GM19043 (cell line): ENCODE measurements at regions not wholly inside any gene's neighbourhood (a gene's known extent, or its start where the extent isn't known, plus 50 kb on each side); places are given as distances from the start of the nearest gene placed in this dataset.
"Not testable (repeated sequence)": the region's sequence is repeated elsewhere in the genome, so short reads cannot be mapped to it uniquely, and the experiment has no call there.

ENCODE experiments used
- ATAC-seq: cut with Tn5 transposase; IDR thresholded peaks from one replicate; pipeline ENCODE4 v1.9.1; 2021; ENCODE audit warnings: low read depth; ENCODE audit not compliant: unreplicated experiment

GRCh38 chr4:146124023-146124680 is 51.4 kb upstream of the LSM6 start:
- peak; percentile 71 for ATAC-seq

- ATAC-seq: no peak
These were observed 52.3 kb upstream of the LSM6 start for GRCh38 chr4:146123231-146123630.

DNA sequence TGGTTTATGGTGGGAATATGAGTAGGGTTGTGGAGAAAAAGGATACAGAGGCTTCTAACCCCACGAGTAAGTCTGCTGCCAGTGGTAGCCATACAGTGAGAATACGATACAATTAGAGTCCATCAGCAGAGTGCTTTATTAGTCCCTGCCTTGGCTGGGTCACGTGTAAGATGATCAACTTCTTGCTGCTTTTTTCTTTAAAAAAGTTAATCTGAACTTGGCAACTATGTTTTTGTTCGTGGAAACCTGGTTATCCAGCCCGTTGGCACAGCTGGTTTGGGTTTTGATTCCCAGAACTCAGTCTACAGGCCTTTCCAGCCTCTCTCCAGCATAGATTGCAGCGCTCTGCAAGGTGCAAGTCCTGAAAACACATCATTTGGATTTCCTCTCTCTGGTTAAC is 53.1 kb upstream of the LSM6 start:
- ATAC-seq: no peak

GRCh38 chr4:146121757-146122156 is 53.8 kb upstream of the LSM6 start:
- no peak for ATAC-seq

- ATAC-seq: no peak
These were observed 55.6 kb upstream of the LSM6 start for GRCh38 chr4:146119845-146120404.

- no peak for ATAC-seq
These were observed 61.5 kb upstream of the LSM6 start for GRCh38 chr4:146114066-146114465.

GRCh38 chr4:146113171-146113570 is 62.3 kb upstream of the LSM6 start:
- ATAC-seq: no peak

DNA sequence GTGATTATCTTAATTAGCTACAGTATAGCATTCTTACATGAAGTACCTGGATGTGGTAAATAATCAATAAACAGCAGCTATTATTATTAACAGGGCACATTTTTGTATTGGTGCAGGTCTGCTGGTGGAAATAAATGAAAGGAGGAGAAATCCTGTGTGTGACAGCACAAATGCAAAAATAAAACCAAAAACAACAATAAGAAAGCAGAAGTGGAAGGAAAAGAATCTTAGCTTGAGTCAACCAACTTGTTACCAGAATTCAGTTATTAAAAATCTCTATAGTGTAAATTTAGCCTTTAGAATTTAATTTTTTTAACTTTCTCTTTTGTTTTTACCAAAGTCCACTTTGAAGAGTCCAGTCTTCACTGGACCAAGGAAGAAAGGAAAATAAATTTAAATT is 63.1 kb upstream of the LSM6 start:
- no peak for ATAC-seq

DNA sequence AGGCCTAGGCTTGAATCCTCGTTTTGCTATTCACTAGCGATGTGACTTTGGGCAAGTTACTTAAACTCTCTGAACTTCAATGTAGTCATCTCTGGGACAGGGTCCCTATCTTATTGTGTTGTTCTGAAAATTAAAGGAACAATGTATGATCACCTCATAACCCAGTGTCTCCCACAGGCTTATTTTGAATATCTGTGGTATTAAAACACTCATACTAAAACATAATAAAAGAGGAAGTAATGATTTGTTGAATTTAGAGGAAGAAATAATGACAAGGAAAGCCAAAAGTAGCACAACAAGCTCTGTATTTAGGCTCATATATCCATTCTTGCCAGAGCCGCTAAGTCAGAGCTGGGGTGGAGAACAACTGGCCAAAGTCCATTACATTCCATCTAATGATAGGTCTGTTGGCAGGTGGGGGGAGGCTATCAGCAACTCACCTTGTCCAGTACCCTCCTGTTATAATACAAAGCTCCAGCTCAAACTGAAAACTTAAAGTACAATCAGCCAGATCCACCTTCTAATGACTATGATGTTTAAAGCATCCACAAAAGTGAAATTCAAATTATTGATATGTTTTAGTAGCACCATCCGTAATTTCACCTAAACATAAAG is 64.5 kb upstream of the LSM6 start:
- no peak for ATAC-seq

GRCh38 chr4:146108756-146109155 is 66.8 kb upstream of the LSM6 start:
- ATAC-seq: no peak

- no peak for ATAC-seq
These were observed 67.8 kb upstream of the LSM6 start for GRCh38 chr4:146107587-146108240.

- no peak for ATAC-seq
These were observed 70.1 kb upstream of the LSM6 start for GRCh38 chr4:146105464-146105863.

GRCh38 chr4:146104541-146104940 is 71.0 kb upstream of the LSM6 start:
- no peak for ATAC-seq

DNA sequence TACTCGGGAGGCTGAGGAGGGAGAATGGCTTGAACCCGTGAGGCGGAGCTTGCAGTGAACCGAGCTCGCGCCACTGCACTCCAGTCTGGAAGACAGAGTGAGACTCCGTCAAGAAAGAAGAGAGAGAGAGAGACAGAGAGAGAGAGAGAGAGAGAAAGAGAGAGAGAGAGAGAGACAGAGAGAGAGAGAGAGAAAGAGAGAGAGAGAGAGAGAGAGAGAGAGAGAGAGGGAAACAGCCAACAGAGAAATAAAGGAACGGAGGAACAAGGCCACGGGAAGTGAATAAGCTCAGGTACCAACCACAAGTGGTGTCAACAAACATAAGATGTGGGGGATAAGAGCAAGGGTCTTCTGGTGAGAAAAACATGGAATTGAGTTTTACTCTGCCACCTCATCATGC is 71.5 kb upstream of the LSM6 start:
- not testable (repeated sequence) for ATAC-seq

- ATAC-seq: no peak
These were observed 75.9 kb upstream of the LSM6 start for GRCh38 chr4:146099585-146099984.

DNA sequence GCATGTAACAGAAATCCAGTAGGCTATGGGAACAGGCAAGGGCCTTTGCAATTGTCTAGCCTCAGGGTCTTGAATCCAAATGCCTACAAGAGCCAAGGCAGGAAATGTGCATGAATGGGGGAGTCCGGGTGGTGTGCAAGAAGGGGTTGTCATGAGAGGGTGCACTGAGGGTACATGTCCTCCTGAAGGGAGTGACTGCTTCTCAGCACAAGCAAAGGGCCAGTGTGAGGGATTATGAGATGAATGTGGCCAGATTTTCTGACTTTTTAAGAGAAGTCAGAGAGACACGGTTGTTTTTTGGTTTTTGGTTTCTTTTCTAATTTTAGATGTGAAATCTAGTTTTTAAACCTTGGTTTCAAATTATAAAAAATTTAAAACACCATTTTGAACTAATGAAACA is 76.5 kb upstream of the LSM6 start:
- peak; percentile 57 for ATAC-seq

DNA sequence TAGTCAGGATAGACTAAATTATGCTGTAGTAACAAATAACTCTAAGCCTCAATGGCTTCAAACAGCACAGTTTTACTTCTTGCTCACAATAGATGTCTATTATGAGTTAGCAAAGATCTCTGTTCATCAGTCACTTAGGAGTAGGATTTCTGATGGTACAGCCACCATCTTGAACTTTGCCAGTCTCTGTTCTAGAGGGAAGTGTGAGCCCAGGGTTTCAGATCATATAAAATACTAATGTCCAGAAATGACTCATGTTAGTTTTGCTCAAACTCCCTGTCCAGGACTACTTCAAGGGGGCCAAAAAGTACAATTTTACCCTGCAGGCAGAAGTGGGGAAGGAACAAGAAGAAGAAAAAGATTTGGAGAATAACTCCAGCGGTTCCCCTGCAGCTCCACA is 77.1 kb upstream of the LSM6 start:
- peak; percentile 65 for ATAC-seq

DNA sequence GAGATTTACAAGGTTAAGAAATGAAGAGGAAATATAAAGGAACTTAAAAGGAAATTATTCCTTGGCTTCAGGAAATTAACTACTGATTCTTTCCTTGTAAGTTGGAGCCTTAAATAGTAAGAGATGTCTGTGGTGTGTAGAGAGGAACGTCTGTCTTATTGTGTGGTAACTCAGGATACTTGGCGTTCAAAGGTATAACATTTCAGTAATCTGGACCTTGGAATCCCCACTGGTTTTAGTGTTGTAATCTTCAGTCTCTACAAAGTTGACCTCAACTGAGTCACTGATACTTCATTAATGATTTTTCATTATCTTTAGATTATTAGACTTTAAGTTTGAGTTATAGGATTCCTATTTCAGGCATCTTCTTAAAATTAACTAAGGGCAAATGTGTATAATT is 79.1 kb upstream of the LSM6 start:
- no peak for ATAC-seq

- peak; percentile 42 for ATAC-seq
These were observed 79.7 kb upstream of the LSM6 start for GRCh38 chr4:146095860-146096259.

DNA sequence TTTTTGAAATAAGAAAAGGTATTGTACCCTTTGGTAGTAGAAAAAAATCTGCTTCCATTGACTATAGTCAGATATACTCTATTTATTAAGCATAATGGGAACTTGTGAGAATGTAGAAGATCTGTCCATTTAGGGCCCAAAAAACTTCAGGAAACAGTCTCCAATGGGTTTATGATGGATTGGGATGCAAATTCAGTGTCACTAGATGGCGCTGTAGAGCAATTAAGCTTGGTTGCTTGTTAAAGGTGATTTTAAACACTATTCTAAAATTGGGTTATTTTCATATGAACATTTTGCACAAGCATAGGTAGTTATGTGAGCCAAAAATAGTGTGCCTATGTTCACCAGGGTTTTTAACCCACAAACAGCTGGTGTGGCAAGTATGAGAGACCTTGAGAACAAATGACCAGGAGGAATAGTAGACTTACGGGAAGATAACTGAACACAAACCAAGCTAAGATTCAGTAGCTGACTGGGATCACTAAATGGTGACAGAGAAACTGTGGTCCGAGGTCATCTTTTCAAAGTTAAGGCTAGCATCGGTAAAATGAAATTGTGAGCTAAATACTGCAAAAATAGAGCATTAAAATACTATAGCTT is 80.3 kb upstream of the LSM6 start:
- ATAC-seq: no peak

DNA sequence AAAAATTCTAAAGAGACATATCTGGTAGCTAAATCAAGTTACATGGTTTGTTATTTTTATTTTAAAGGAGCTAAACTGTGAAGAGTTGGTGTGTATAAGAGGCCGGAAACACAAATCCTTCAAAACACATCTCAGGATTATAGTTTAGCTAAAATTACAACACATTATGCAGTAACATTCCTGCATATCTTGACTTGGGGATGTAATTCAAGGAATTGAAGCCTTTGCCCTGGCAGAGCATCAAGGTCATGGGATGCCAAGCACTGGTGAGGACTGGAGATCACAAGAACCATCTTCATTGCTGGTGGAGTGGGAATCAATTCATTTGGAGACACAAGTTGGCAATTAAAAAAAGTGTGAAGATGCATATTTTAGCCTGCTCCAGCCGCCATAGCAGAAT is 86.8 kb upstream of the LSM6 start:
- ATAC-seq: no peak
